GM21367 (cell line): ENCODE measurements at regions not wholly inside any gene's neighbourhood (a gene's known extent, or its start where the extent isn't known, plus 50 kb on each side); places are given as distances from the start of the nearest gene placed in this dataset.

Experiments used
- ATAC-seq: cut with Tn5 transposase; IDR thresholded peaks from one replicate; pipeline ENCODE4 v1.9.1; 2021; ENCODE audit not compliant: unreplicated experiment

GRCh38 chr20:52500157-52500556 lies 308.6 kb upstream of the ZFP64 start:
- no peak for ATAC-seq

- no peak for ATAC-seq
Observed at GRCh38 chr20:52497731-52498130, 306.2 kb upstream of the ZFP64 start.

GRCh38 chr20:52496191-52496590 lies 304.6 kb upstream of the ZFP64 start:
- no peak for ATAC-seq

- no peak for ATAC-seq
Observed at GRCh38 chr20:52494244-52494643, 302.7 kb upstream of the ZFP64 start.

- ATAC-seq: no peak
Observed at GRCh38 chr20:52493171-52493721, 301.7 kb upstream of the ZFP64 start.

GRCh38 chr20:52490711-52491430 lies 299.3 kb upstream of the ZFP64 start:
- ATAC-seq: no peak

GRCh38 chr20:52484438-52484837 lies 292.9 kb upstream of the ZFP64 start:
- no peak for ATAC-seq

- no peak for ATAC-seq
Observed at GRCh38 chr20:52483382-52483781, 291.8 kb upstream of the ZFP64 start.

GRCh38 chr20:52482044-52482443 lies 290.5 kb upstream of the ZFP64 start:
- no peak for ATAC-seq

GRCh38 chr20:52481443-52481842 lies 289.9 kb upstream of the ZFP64 start:
- ATAC-seq: no peak

- ATAC-seq: no peak
Observed at GRCh38 chr20:52476074-52476750, 284.6 kb upstream of the ZFP64 start.

- ATAC-seq: no peak
Observed at GRCh38 chr20:52473186-52473585, 281.6 kb upstream of the ZFP64 start.

- no peak for ATAC-seq
Observed at GRCh38 chr20:52470561-52470960, 279.0 kb upstream of the ZFP64 start.

- ATAC-seq: no peak
Observed at GRCh38 chr20:52469128-52469527, 277.5 kb upstream of the ZFP64 start.

- ATAC-seq: no peak
Observed at GRCh38 chr20:52465991-52466390, 274.4 kb upstream of the ZFP64 start.

GRCh38 chr20:52461582-52461981 lies 270.0 kb upstream of the ZFP64 start:
- ATAC-seq: no peak

- no peak for ATAC-seq
Observed at GRCh38 chr20:52459150-52459549, 267.6 kb upstream of the ZFP64 start.

GRCh38 chr20:52457826-52458225 lies 266.2 kb upstream of the ZFP64 start:
- no peak for ATAC-seq

GRCh38 chr20:52454660-52455059 lies 263.1 kb upstream of the ZFP64 start:
- no peak for ATAC-seq

- no peak for ATAC-seq
Observed at GRCh38 chr20:52448513-52449232, 257.1 kb upstream of the ZFP64 start.

- no peak for ATAC-seq
Observed at GRCh38 chr20:52447225-52447551, 255.6 kb upstream of the ZFP64 start.
